Neural crest cell (in vitro differentiated cells): ENCODE measurements at regions not wholly inside any gene's neighbourhood (a gene's known extent, or its start where the extent isn't known, plus 50 kb on each side); places are given as distances from the start of the nearest gene placed in this dataset.

Experiments used
- DNase-seq: peaks from one replicate; pipeline ENCODE4 v3.0.0; 2021; ENCODE audit warnings: low read depth, mixed read lengths, low spot score
- H3K27ac Mint-ChIP-seq: one replicate; pipeline ENCODE4 v1.8.0; 2021; ENCODE audit warnings: mild to moderate bottlenecking, mixed read lengths; ENCODE audit not compliant: unreplicated experiment
- H3K27me3 Mint-ChIP-seq: 2 replicates; pipeline ENCODE4 v1.8.0; 2021; ENCODE audit warnings: low read depth, mild to moderate bottlenecking, mixed read lengths
- H3K36me3 Mint-ChIP-seq: 2 replicates; pipeline ENCODE4 v1.8.0; 2021; ENCODE audit warnings: low read depth, mild to moderate bottlenecking, mixed read lengths
- H3K4me1 Mint-ChIP-seq: 2 replicates; pipeline ENCODE4 v1.8.0; 2021; ENCODE audit warnings: mixed read lengths
- H3K4me3 Mint-ChIP-seq: one replicate; pipeline ENCODE4 v1.8.0; 2021; ENCODE audit warnings: mild to moderate bottlenecking, mixed read lengths
- H3K9me3 Mint-ChIP-seq: 2 replicates; pipeline ENCODE4 v1.8.0; 2021; ENCODE audit warnings: mixed read lengths
- CTCF ChIP-seq: fragments of 200-600 bp; sonication (generic); conservative IDR thresholded peaks from 2 replicates; pipeline ENCODE4 v1.5.0; 2021; ENCODE audit warnings: antibody characterized with exemption, mild to moderate bottlenecking

GRCh38 chr14:76678244-76678800, 82.9 kb upstream of the VASH1 start:
- Mint-ChIP-seq H3K27ac (no peak overlapping the region), H3K9me3 (peaks cover 13% of the 10 kb centered on the region)

GRCh38 chr14:76682367-76682766, 78.9 kb upstream of the VASH1 start:
- H3K36me3 Mint-ChIP-seq, result peaks cover 8% of the 10 kb centered on the region
- H3K27ac Mint-ChIP-seq, result no peak overlapping the region
- peaks cover 19% of the 10 kb centered on the region for H3K9me3 Mint-ChIP-seq
- DNase-seq, result no peak
- TF ChIP-seq CTCF, result no peak
- no peak overlapping the region for H3K4me3 Mint-ChIP-seq
- no peaks in the 10 kb centered on the region for H3K27me3 Mint-ChIP-seq
- H3K4me1 Mint-ChIP-seq, result peaks cover 4% of the 10 kb centered on the region

More at GRCh38 chr14:76678244-76678800, 82.9 kb upstream of the VASH1 start:
- Mint-ChIP-seq H3K4me1 (peaks cover 4% of the 10 kb centered on the region), H3K27me3 (no peaks in the 10 kb centered on the region), H3K36me3 (peaks cover 5% of the 10 kb centered on the region), H3K4me3 (no peak overlapping the region)
- no peak for TF ChIP-seq CTCF
- no peak for DNase-seq

GRCh38 chr14:76686646-76687045, 74.6 kb upstream of the VASH1 start:
- no peak for TF ChIP-seq CTCF
- Mint-ChIP-seq H3K4me3 (no peak overlapping the region), H3K4me1 (no peaks in the 10 kb centered on the region), H3K27me3 (no peaks in the 10 kb centered on the region), H3K9me3 (peaks cover 17% of the 10 kb centered on the region), H3K27ac (no peak overlapping the region), H3K36me3 (peaks cover 11% of the 10 kb centered on the region)
- no peak for DNase-seq

GRCh38 chr14:76687611-76688382, 73.5 kb upstream of the VASH1 start:
- Mint-ChIP-seq H3K27me3 (no peaks in the 10 kb centered on the region), H3K4me1 (no peaks in the 10 kb centered on the region), H3K4me3 (no peak overlapping the region), H3K27ac (no peak overlapping the region), H3K36me3 (peaks cover 10% of the 10 kb centered on the region), H3K9me3 (peaks cover 14% of the 10 kb centered on the region)
- no peak for TF ChIP-seq CTCF
- DNase-seq, result no peak

GRCh38 chr14:76688383-76688671, 72.9 kb upstream of the VASH1 start:
- H3K27me3 Mint-ChIP-seq, result no peaks in the 10 kb centered on the region
- H3K27ac Mint-ChIP-seq, result no peak overlapping the region
- H3K36me3 Mint-ChIP-seq, result peaks cover 8% of the 10 kb centered on the region
- H3K9me3 Mint-ChIP-seq, result peaks cover 11% of the 10 kb centered on the region
- no peaks in the 10 kb centered on the region for H3K4me1 Mint-ChIP-seq
- H3K4me3 Mint-ChIP-seq, result no peak overlapping the region
- no peak for DNase-seq
- TF ChIP-seq CTCF, result no peak
